ENCODE measurements at regions not wholly inside any gene's neighbourhood (a gene's known extent, or its start where the extent isn't known, plus 50 kb on each side); places are given as distances from the start of the nearest gene placed in this dataset.

DNA sequence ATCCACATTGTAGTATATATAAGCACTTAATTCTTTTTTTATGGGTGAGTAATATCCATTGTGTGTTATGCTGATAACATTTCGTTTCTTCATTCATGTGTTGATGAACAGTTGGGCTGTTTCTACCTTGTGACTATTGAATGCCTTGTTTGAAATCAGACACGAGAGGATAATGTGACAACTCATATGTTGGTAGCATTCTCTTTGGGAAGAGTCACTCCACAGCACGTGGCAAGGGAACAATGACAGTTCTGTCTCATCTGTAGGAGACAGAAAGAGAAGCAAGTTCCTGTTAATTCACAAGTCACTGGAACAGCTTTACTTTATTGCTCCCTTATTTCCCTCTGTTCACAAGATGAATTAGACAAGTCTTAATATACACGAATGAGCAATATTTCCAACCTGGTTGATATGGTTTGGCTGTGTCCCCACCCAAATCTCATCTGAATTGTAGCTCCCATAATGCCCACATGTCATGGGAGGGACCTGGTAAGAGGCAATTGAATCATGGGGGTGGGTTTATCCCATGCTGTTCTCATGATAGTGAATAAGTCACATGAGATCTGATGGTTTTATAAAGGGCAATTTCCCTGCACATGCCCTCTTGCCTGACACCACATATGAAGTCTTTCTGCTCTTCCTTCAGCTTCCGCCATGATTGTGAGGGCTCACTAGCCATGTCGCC lies 125.3 kb downstream of the SEC23IP start:
- TF ChIP-seq CTCF (IDR thresholded peaks at IDR 0.05; ENCODE audit: poor library complexity) (no peak), EZH2 (IDR thresholded peaks at IDR 0.05; ENCODE audit: borderline replicate concordance) (no peak), EZH2phosphoT487 (IDR thresholded peaks at IDR 0.05; ENCODE audit: low read depth, severe bottlenecking, unreplicated experiment) (no peak)
